ENCODE measurements at regions not wholly inside any gene's neighbourhood (a gene's known extent, or its start where the extent isn't known, plus 50 kb on each side); places are given as distances from the start of the nearest gene placed in this dataset.

- TF ChIP-seq BDP1 (IDR thresholded peaks at IDR 0.05; ENCODE audit: insufficient read depth, insufficient read length) = no peak
- no peak for TF ChIP-seq TCF7 (IDR thresholded peaks at IDR 0.05; ENCODE audit: borderline replicate concordance)
- TF ChIP-seq ZBTB34 (CRISPR knock-in tag; IDR thresholded peaks at IDR 0.05) = no peak
- no peak for TF ChIP-seq ZNF785 (CRISPR knock-in tag; IDR thresholded peaks at IDR 0.05)
- no peak for TF ChIP-seq CTCF (IDR thresholded peaks at IDR 0.05 in 2 of 3, conservative IDR thresholded peaks at IDR 0.05 in 1 of 3; ENCODE audit: insufficient read depth in 2 of 3, low read depth in 1 of 3, low read length in 3 of 3)
- no peak for TF ChIP-seq RAD21 (CRISPR knock-in tag; conservative IDR thresholded peaks at IDR 0.05 in 1 of 2, IDR thresholded peaks at IDR 0.05 in 1 of 2)
- TF ChIP-seq MAX (CRISPR knock-in tag; IDR thresholded peaks at IDR 0.05) = no peak
- TF ChIP-seq XRCC5 (IDR thresholded peaks at IDR 0.05; ENCODE audit: low read depth, low read length) = no peak
- TF ChIP-seq TFAM (CRISPR knock-in tag; conservative IDR thresholded peaks at IDR 0.05) = no peak
- TF ChIP-seq ATF2 (CRISPR knock-in tag; IDR thresholded peaks at IDR 0.05) = no peak
- no peak for TF ChIP-seq ZNF263 (CRISPR knock-in tag; IDR thresholded peaks at IDR 0.05; ENCODE audit: borderline replicate concordance)
- TF ChIP-seq SMAD3 (CRISPR knock-in tag; conservative IDR thresholded peaks at IDR 0.05) = no peak
- TF ChIP-seq RFX5 (IDR thresholded peaks at IDR 0.05; ENCODE audit: low read depth, low read length) = no peak
- no peak for TF ChIP-seq BRD4 (IDR thresholded peaks at IDR 0.05)
Observed at GRCh38 chr5:82330530-82331270, 52.5 kb upstream of the RPS23 start.
